Left ventricle myocardium inferior (tissue), 1 donor: ENCODE measurements at regions not wholly inside any gene's neighbourhood (a gene's known extent, or its start where the extent isn't known, plus 50 kb on each side); places are given as distances from the start of the nearest gene placed in this dataset.
"Not testable (repeated sequence)": the region's sequence is repeated elsewhere in the genome, so short reads cannot be mapped to it uniquely, and the experiment has no call there.

Source experiments
- DNase-seq: peaks from one replicate; pipeline ENCODE4 v3.0.0-alpha.2; 2020
- H3K27ac ChIP-seq: fragments of 200-600 bp; replicated peaks from 2 replicates; pipeline ENCODE4 v1.8.0; 2021
- H3K27me3 ChIP-seq: fragments of 200-600 bp; 2 replicates; pipeline ENCODE4 v1.8.0; 2021; ENCODE audit warnings: low read depth
- H3K36me3 ChIP-seq: fragments of 200-600 bp; 2 replicates; pipeline ENCODE4 v1.8.0; 2021
- H3K4me1 ChIP-seq: fragments of 200-600 bp; 2 replicates; pipeline ENCODE4 v1.8.0; 2021
- H3K4me3 ChIP-seq: fragments of 200-600 bp; 2 replicates; pipeline ENCODE4 v1.8.0; 2021; ENCODE audit warnings: mild to moderate bottlenecking, moderate library complexity
- H3K9me3 ChIP-seq: fragments of 200-600 bp; replicated peaks from 2 replicates; pipeline ENCODE4 v1.8.0; 2021
- CTCF ChIP-seq: fragments of 200-600 bp; IDR thresholded peaks from 2 replicates; pipeline ENCODE4 v1.8.0; 2021; ENCODE audit warnings: antibody characterized with exemption, mild to moderate bottlenecking, borderline replicate concordance
- intact Hi-C: fragments of 100-400 bp; cut with micrococcal nuclease; formaldehyde crosslinking; loops from one replicate; pipeline ENCODE4 v1.11.0; 2022
- donor health status: DM: no; HTN: yes; CAD: no; lungs with severe emphysema.

DNA sequence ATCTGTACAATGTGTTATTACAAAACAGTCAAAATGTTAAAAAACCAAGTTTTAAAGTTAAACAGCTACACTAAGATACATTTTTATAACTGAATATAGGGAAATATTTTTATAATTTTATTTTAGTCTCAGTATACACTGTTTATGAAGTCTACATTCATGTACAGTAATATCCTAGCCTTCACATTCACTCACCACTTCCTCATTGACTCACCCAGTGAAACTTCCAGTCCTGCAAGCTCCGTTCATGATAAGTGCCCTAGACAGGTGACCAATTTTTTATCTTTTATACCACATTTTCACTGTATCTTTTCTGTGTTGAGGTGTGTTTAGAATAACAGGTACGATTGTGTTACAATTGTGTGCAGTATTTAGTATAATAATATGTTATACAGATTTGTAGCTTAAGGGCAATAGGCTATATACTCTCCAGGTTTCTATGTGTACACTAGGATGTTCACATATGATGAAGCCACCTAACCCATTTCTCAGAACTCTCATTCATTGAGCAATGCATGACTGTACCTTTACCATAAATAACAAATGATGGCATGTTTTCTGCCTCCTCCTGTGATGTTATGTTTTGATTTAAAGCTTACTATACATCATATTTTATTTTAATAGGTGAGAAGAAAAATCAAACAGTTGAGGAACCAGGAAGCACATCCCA, 388.4 kb upstream of the NDN start:
- no peak for DNase-seq
- no peak overlapping the region for H3K4me3 ChIP-seq
- peaks cover 29% of the 10 kb centered on the region for H3K9me3 ChIP-seq
- H3K4me1 ChIP-seq: no peaks in the 10 kb centered on the region
- H3K27ac ChIP-seq: no peak overlapping the region
- intact Hi-C loops: no loop called here
- no peak for TF ChIP-seq CTCF
- no peaks in the 10 kb centered on the region for H3K27me3 ChIP-seq
- no peaks in the 10 kb centered on the region for H3K36me3 ChIP-seq

GRCh38 chr15:24076090-24076784, 389.1 kb upstream of the NDN start:
- no peaks in the 10 kb centered on the region for H3K4me1 ChIP-seq
- no peak overlapping the region for H3K27ac ChIP-seq
- H3K27me3 ChIP-seq: no peaks in the 10 kb centered on the region
- DNase-seq: no peak
- no peaks in the 10 kb centered on the region for H3K36me3 ChIP-seq
- no peak overlapping the region for H3K4me3 ChIP-seq
- intact Hi-C loops: no loop called here
- H3K9me3 ChIP-seq: peaks cover 29% of the 10 kb centered on the region
- no peak for TF ChIP-seq CTCF

DNA sequence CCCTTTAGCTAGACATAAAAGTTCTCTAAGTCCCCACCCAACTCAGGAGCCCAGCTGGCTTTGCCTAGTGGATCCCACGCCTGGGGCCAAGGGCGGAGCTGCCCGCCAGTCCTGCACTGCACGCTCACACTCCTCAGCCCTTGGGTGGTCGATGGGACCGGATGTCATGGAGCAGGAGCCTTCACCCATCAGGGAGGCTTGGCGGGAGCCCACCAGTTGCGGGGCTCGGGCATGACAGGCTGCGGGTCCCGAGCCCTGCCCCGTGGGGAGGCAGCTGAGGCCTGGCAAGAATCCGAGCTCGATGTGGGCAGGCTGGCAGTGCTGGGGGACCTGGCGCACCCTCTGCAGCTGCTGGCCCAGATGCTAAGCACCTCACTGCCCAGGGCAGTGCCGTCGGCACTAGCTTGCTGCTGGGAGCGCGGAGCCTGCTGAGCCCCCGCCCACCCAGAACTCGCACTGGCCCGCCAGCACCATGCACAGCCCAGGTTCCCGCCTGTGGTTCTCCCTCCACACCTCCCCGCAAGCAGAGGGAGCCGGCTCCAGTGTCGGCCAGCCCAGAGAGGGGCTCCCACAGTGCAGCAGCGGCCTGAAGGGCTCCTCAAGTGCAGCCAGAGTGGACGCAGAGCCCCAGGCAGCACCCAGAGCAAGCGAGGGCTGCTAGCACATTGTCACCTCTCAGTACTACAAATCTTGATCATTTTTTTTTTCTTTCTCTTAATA, 391.4 kb upstream of the NDN start:
- no peak for DNase-seq

DNA sequence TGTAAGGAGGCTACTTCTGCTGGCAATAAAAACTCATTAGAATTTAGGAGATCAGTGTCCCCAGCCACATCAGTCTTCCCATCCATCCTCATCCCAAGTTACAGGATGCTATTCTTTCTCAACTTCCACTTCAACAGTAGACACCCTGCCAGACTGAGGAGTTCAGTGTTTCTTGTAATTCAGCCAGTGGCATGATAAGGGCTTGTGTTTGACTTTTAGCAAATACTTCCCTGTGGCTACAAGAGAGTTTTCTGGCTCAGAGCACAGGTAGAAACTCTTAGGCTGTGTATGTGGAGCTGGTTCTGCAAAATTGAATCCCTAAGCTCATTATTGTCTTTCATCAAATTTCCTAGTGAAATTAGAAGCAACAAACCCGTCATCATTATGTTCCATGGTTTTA, 401.8 kb upstream of the NDN start:
- DNase-seq, H3K36me3 ChIP-seq, H3K4me3 ChIP-seq, H3K27ac ChIP-seq, intact Hi-C loops, H3K4me1 ChIP-seq, H3K27me3 ChIP-seq: not testable (repeated sequence)
- H3K9me3 ChIP-seq: peaks cover 27% of the 10 kb centered on the region

More for the DNA sequence above, 391.4 kb upstream of the NDN start:
- Histone ChIP-seq H3K27ac (no peak overlapping the region), H3K4me1 (no peaks in the 10 kb centered on the region), H3K27me3 (no peaks in the 10 kb centered on the region), H3K36me3 (no peaks in the 10 kb centered on the region), H3K4me3 (no peak overlapping the region), H3K9me3 (peaks cover 29% of the 10 kb centered on the region)
- no peak for TF ChIP-seq CTCF
- intact Hi-C loops: no loop called here

- H3K27ac ChIP-seq, intact Hi-C loops, H3K9me3 ChIP-seq, H3K4me3 ChIP-seq, H3K27me3 ChIP-seq, H3K36me3 ChIP-seq, H3K4me1 ChIP-seq, DNase-seq: not testable (repeated sequence)
These were observed 414.4 kb upstream of the NDN start for GRCh38 chr15:24101503-24101902.

DNA sequence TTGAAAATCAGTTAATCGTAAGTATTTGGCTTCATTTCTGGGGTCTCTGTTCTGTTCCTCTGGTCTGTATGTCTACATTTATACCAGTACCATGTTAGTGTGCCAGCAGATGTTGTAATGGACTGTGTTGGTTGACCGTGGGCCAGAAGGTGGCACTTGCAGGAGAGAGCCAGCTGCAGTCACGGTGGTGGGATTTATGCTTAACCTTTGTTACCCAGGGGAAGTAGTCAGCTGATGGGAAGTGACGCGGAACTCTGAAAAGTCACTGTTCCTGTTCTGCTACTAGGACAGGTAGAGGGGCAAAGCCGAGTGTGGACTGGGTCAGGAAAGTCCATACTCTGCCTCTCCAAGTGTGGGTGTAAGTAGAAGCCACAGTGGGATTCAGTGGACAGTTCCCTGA, 420.4 kb upstream of the NDN start:
- DNase-seq, H3K27ac ChIP-seq, H3K4me3 ChIP-seq, intact Hi-C loops, H3K36me3 ChIP-seq, H3K4me1 ChIP-seq, H3K9me3 ChIP-seq, H3K27me3 ChIP-seq: not testable (repeated sequence)

GRCh38 chr15:24107948-24108347, 420.8 kb upstream of the NDN start:
- intact Hi-C loops, H3K36me3 ChIP-seq, H3K27me3 ChIP-seq, H3K4me3 ChIP-seq, H3K4me1 ChIP-seq, H3K9me3 ChIP-seq, H3K27ac ChIP-seq, DNase-seq: not testable (repeated sequence)

DNA sequence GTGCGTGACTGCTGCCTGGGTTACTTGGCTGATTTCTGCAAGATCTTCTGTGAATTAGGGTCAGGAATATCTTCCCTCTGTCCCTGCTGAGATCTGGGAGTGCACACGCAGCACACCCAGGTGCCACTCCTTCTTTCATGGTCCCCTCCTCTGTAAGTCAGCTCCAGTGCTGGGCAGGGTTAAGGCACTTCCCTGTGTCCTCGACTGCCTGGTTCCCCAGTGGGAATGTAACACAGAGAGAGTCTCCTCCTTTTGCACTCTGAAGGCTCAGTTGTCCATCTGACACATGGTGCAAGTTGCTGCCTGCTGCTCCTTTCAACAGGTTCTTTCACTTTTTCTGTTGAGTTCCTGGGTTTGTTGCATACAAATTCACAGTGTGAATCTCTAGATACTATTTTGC, 421.2 kb upstream of the NDN start:
- H3K27ac ChIP-seq, DNase-seq, H3K9me3 ChIP-seq, H3K4me1 ChIP-seq, H3K36me3 ChIP-seq, intact Hi-C loops, H3K27me3 ChIP-seq, H3K4me3 ChIP-seq: not testable (repeated sequence)

- H3K27ac ChIP-seq, H3K4me1 ChIP-seq, H3K4me3 ChIP-seq, H3K9me3 ChIP-seq, H3K36me3 ChIP-seq, DNase-seq, H3K27me3 ChIP-seq, intact Hi-C loops: not testable (repeated sequence)
These were observed 452.5 kb upstream of the NDN start for GRCh38 chr15:24139622-24140021.

DNA sequence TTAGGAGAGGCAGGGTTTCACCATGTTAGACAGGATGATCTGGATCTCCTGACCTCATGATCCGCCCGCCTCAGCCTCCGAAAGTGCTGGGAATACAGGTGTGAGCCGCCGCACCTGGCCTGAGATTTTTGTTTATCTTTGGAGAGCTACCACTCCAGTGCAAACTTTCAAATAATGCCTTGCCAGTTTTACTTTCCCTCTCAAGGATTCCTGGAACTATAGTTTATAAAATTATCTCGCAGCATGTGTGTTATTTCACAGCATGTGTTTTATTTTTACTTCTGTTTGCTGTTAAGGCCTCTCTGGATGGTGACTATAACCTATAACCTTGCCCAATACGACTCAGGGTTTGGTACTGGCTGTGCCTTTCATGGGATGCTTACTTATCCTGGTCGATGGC, 458.0 kb upstream of the NDN start:
- H3K27ac ChIP-seq, H3K36me3 ChIP-seq, H3K9me3 ChIP-seq, DNase-seq, H3K27me3 ChIP-seq, H3K4me1 ChIP-seq, intact Hi-C loops, H3K4me3 ChIP-seq: not testable (repeated sequence)
